Liver (tissue), 8 donors: ENCODE measurements at regions not wholly inside any gene's neighbourhood (a gene's known extent, or its start where the extent isn't known, plus 50 kb on each side); places are given as distances from the start of the nearest gene placed in this dataset.
"Not testable (repeated sequence)": the region's sequence is repeated elsewhere in the genome, so short reads cannot be mapped to it uniquely, and the experiment has no call there.

Experiments used
- DNase-seq: peaks from one replicate; pipeline ENCODE4 v3.0.0-alpha.2; 2017; ENCODE audit warnings: low spot score
- H3K27ac ChIP-seq, 2 donors: one replicate each; pipeline ENCODE4 v1.7.0; 2013; ENCODE audit warnings: inconsistent platforms in 2 of 2, low read length in 2 of 2, control low read depth in 1 of 2, low read depth in 1 of 2, mild to moderate bottlenecking in 1 of 2
- H3K27me3 ChIP-seq, 4 donors: one replicate each; pipeline versions ENCODE4 v1.6.1 to v1.7.0; 2013; ENCODE audit warnings: low read length in 3 of 4, inconsistent platforms in 1 of 4, mild to moderate bottlenecking in 1 of 4, moderate library complexity in 1 of 4; ENCODE audit not compliant: control insufficient read depth in 4 of 4, insufficient read depth in 4 of 4
- H3K36me3 ChIP-seq, 4 donors: one replicate each; pipeline versions ENCODE4 v1.6.1 to v1.7.0; 2013; ENCODE audit warnings: low read length in 3 of 4, mild to moderate bottlenecking in 3 of 4, low read depth in 1 of 4, moderate library complexity in 1 of 4; ENCODE audit not compliant: control insufficient read depth in 4 of 4, insufficient read depth in 3 of 4
- H3K4me1 ChIP-seq, 4 donors: one replicate each; pipeline versions ENCODE4 v1.6.1 to v1.7.0; 2013; ENCODE audit warnings: low read length in 3 of 4, mild to moderate bottlenecking in 3 of 4, moderate library complexity in 1 of 4; ENCODE audit not compliant: control insufficient read depth in 4 of 4, insufficient read depth in 4 of 4
- H3K4me3 ChIP-seq, 3 donors: one replicate each; pipeline versions ENCODE4 v1.6.1 to v1.7.0; 2013; ENCODE audit warnings: low read length in 3 of 3, control low read depth in 1 of 3, low read depth in 1 of 3, mild to moderate bottlenecking in 1 of 3
- H3K9ac ChIP-seq, 2 donors: one replicate each; pipeline ENCODE4 v1.7.0; 2013; ENCODE audit warnings: low read length in 2 of 2, mild to moderate bottlenecking in 2 of 2, moderate library complexity in 2 of 2, control low read depth in 1 of 2, low read depth in 1 of 2
- H3K9me3 ChIP-seq, 4 donors: one replicate each; pipeline versions ENCODE4 v1.6.1 to v1.7.0; 2013; ENCODE audit warnings: low read length in 3 of 4; ENCODE audit not compliant: control insufficient read depth in 4 of 4
- EGR1 ChIP-seq, 2 donors: IDR thresholded peaks; 2 replicates each; pipeline ENCODE4 v1.6.1; 2016 to 2018; ENCODE audit warnings: antibody characterized with exemption in 2 of 2, low read depth in 2 of 2
- FOXA2 ChIP-seq: IDR thresholded peaks from 2 replicates; pipeline ENCODE4 v1.6.1; 2016; ENCODE audit warnings: antibody characterized with exemption
- GABPA ChIP-seq, 2 donors: IDR thresholded peaks in 1 of 2; conservative IDR thresholded peaks in 1 of 2; 2 replicates each; pipeline ENCODE4 v1.6.1; 2016; ENCODE audit warnings: antibody characterized with exemption in 2 of 2, mild to moderate bottlenecking in 1 of 2, moderate library complexity in 1 of 2
- HNF4A ChIP-seq, 2 donors: conservative IDR thresholded peaks; 2 replicates each; pipeline ENCODE4 v1.6.1; 2016; ENCODE audit warnings: antibody characterized with exemption in 2 of 2, mild to moderate bottlenecking in 2 of 2
- JUND ChIP-seq, 2 donors: IDR thresholded peaks; 2 replicates each; pipeline ENCODE4 v1.6.1; 2016; ENCODE audit warnings: antibody characterized with exemption in 2 of 2
- RXRA ChIP-seq, 2 donors: IDR thresholded peaks; 2 replicates each; pipeline ENCODE4 v1.6.1; 2017 to 2018; ENCODE audit warnings: antibody characterized with exemption in 2 of 2, mild to moderate bottlenecking in 1 of 2
- TAF1 ChIP-seq: conservative IDR thresholded peaks from 2 replicates; pipeline ENCODE4 v1.6.1; 2016; ENCODE audit warnings: antibody characterized with exemption, mild to moderate bottlenecking
- WGBS: extraction: QIAGEN DNeasy Blood & Tissue Kit; methylation state at CpG from one replicate; pipeline ENCODE4 v1.1.7; 2013; 5-methylcytosine and 5-hydroxymethylcytosine counted together
- TF ChIP-seq, protein P1 (sequence below): fragments of 150-350 bp; IDR thresholded peaks from 2 replicates; pipeline ENCODE4 v1.5.1; 2017; ENCODE audit warnings: improper control_type of control experiment, low read depth, low read length; ENCODE audit not compliant: missing input control
- TF ChIP-seq, protein P2 (sequence below): IDR thresholded peaks from 2 replicates; pipeline ENCODE4 v1.6.1; 2016; ENCODE audit warnings: antibody characterized with exemption
- TF ChIP-seq, protein P3 (sequence below): IDR thresholded peaks from 2 replicates; pipeline ENCODE4 v1.6.1; 2016; ENCODE audit warnings: antibody characterized with exemption
- TF ChIP-seq, protein P4 (sequence below): IDR thresholded peaks from 2 replicates; pipeline ENCODE4 v1.6.1; 2016; ENCODE audit warnings: antibody characterized with exemption, mild to moderate bottlenecking
- donor health status: healthy.
- donor health status: healthy.
- donor health status: healthy.
- donor health status: healthy.
- donor health status: healthy.

DNA sequence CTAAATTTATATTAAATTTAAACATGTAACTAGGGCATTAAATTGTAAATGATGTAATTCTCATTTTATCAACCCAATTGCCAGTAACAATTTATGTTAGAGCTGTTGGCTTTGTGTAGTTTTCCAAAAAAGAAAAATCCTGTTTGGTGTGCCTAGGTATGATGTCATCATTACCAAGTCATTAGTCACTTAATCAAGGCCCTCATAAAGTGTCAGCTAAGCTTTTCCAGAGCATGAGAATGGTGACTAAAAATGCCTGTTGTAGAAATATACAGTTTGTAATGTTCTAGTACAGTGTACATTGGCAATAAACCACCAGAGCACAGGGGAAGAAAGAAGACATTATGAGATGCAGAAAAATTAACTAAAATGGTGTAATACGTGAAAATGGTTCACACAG lies 593.8 kb upstream of the ANKRD30A start:
- WGBS: 67% methylated on average over 1 of the region's 1 CpG
- TF ChIP-seq, protein P1, sequence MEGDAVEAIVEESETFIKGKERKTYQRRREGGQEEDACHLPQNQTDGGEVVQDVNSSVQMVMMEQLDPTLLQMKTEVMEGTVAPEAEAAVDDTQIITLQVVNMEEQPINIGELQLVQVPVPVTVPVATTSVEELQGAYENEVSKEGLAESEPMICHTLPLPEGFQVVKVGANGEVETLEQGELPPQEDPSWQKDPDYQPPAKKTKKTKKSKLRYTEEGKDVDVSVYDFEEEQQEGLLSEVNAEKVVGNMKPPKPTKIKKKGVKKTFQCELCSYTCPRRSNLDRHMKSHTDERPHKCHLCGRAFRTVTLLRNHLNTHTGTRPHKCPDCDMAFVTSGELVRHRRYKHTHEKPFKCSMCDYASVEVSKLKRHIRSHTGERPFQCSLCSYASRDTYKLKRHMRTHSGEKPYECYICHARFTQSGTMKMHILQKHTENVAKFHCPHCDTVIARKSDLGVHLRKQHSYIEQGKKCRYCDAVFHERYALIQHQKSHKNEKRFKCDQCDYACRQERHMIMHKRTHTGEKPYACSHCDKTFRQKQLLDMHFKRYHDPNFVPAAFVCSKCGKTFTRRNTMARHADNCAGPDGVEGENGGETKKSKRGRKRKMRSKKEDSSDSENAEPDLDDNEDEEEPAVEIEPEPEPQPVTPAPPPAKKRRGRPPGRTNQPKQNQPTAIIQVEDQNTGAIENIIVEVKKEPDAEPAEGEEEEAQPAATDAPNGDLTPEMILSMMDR: no peak
- TF ChIP-seq, protein P2, sequence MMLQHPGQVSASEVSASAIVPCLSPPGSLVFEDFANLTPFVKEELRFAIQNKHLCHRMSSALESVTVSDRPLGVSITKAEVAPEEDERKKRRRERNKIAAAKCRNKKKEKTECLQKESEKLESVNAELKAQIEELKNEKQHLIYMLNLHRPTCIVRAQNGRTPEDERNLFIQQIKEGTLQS: no peak
- H3K36me3 ChIP-seq: no peaks in the 10 kb centered on the region
- no peak for DNase-seq
- H3K4me1 ChIP-seq: peaks cover 0 to 1% (median 0%) of the 10 kb centered on the region in 4 donors
- H3K27ac ChIP-seq: no peak overlapping the region
- H3K9me3 ChIP-seq: peaks cover 0 to 3% (median 1%) of the 10 kb centered on the region in 4 donors
- no peak overlapping the region for H3K4me3 ChIP-seq
- no peak overlapping the region for H3K9ac ChIP-seq
- H3K27me3 ChIP-seq: no peaks in the 10 kb centered on the region

DNA sequence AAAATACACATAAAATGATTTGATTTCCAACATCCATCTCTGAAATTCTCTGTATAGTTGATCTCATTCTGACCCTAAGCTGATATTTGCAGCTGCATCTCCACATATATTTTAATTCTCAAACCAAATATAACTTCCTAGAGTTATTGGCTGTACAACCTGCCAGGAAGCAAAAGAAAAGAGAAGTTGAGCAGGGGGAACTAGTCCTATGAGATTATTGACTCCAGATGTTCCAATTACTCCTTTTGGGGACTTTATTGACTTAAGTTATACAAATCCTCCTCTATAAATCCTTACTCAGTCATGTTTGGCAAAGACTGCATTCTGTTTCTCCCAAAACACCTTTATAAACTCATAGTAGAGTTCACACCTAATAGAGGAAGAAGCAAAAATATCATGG lies 599.4 kb upstream of the ANKRD30A start:
- Histone ChIP-seq H3K9ac (no peak overlapping the region), H3K36me3 (no peaks in the 10 kb centered on the region), H3K27ac (no peak overlapping the region), H3K9me3 (peaks cover 0 to 3% (median 1%) of the 10 kb centered on the region in 4 donors), H3K27me3 (no peaks in the 10 kb centered on the region), H3K4me3 (no peak overlapping the region), H3K4me1 (no peaks in the 10 kb centered on the region)
- DNase-seq: no peak
- TF ChIP-seq, protein P3, sequence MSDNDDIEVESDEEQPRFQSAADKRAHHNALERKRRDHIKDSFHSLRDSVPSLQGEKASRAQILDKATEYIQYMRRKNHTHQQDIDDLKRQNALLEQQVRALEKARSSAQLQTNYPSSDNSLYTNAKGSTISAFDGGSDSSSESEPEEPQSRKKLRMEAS: no peak
- TF ChIP-seq FOXA2: no peak
- TF ChIP-seq TAF1: no peak
- TF ChIP-seq EGR1 (IDR thresholded peaks at IDR 0.05; ENCODE audit: low read depth in 2 of 2): no peak
- no peak for TF ChIP-seq GABPA (IDR thresholded peaks at IDR 0.05 in 1 of 2, conservative IDR thresholded peaks at IDR 0.05 in 1 of 2)
- TF ChIP-seq, protein P2: no peak

DNA sequence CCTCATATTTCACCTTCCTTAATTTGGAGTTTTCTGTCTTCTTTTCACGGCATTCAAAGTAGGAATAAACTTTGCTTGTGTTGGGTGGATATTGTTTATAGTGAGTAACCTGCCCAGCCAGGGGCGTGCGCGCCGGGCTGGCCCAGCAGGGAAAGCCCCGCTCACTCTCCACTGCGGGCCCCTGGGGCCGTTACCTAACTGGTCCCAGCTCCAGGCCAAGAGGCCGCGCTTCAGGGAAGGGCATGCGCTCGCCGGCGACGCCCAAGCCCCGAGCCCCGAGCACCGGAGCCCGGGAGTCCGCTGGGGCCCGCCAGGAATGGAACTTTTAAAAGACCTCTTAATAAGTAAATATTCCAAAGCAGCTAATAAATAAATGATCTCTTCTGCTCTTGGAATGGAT lies 601.3 kb upstream of the ANKRD30A start:
- 92% methylated on average over 21 of the region's 21 CpGs for WGBS
- not testable (repeated sequence) for H3K4me1 ChIP-seq, H3K27me3 ChIP-seq, H3K27ac ChIP-seq, H3K9ac ChIP-seq, H3K9me3 ChIP-seq, H3K36me3 ChIP-seq, H3K4me3 ChIP-seq, DNase-seq

DNA sequence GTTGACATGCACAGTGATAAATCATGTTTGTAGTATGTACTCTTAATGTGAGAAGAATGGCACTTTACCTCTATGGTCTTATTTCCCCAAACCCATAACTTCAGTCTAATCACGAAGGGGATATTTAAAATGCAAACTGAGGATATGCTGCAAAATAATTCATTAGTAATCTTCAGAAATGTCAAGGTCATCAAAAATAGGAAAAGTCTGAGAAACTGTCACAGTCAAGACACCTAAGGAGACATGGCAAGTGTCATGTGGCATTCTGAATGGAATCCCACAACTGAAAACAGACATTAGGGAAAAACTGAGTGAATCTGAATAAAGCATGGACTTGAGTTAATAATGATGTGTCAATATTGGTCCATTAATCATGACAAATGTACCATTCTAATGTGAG lies 605.5 kb upstream of the ANKRD30A start:
- H3K9ac ChIP-seq: no peak overlapping the region
- 70% methylated on average over 1 of the region's 1 CpG for WGBS
- TF ChIP-seq JUND (IDR thresholded peaks at IDR 0.05): no peak
- TF ChIP-seq RXRA (IDR thresholded peaks at IDR 0.05): no peak
- no peak for TF ChIP-seq HNF4A (conservative IDR thresholded peaks at IDR 0.05)
- TF ChIP-seq, protein P4, sequence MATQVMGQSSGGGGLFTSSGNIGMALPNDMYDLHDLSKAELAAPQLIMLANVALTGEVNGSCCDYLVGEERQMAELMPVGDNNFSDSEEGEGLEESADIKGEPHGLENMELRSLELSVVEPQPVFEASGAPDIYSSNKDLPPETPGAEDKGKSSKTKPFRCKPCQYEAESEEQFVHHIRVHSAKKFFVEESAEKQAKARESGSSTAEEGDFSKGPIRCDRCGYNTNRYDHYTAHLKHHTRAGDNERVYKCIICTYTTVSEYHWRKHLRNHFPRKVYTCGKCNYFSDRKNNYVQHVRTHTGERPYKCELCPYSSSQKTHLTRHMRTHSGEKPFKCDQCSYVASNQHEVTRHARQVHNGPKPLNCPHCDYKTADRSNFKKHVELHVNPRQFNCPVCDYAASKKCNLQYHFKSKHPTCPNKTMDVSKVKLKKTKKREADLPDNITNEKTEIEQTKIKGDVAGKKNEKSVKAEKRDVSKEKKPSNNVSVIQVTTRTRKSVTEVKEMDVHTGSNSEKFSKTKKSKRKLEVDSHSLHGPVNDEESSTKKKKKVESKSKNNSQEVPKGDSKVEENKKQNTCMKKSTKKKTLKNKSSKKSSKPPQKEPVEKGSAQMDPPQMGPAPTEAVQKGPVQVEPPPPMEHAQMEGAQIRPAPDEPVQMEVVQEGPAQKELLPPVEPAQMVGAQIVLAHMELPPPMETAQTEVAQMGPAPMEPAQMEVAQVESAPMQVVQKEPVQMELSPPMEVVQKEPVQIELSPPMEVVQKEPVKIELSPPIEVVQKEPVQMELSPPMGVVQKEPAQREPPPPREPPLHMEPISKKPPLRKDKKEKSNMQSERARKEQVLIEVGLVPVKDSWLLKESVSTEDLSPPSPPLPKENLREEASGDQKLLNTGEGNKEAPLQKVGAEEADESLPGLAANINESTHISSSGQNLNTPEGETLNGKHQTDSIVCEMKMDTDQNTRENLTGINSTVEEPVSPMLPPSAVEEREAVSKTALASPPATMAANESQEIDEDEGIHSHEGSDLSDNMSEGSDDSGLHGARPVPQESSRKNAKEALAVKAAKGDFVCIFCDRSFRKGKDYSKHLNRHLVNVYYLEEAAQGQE: no peak
- DNase-seq: no peak
- H3K27ac ChIP-seq: no peak overlapping the region
- no peaks in the 10 kb centered on the region for H3K36me3 ChIP-seq
- no peaks in the 10 kb centered on the region for H3K27me3 ChIP-seq
- no peaks in the 10 kb centered on the region for H3K4me1 ChIP-seq
- H3K9me3 ChIP-seq: peaks cover 0 to 8% (median 1%) of the 10 kb centered on the region in 4 donors
- no peak overlapping the region for H3K4me3 ChIP-seq
